Endothelial cell of umbilical vein (primary cell): ENCODE measurements at regions not wholly inside any gene's neighbourhood (a gene's known extent, or its start where the extent isn't known, plus 50 kb on each side); places are given as distances from the start of the nearest gene placed in this dataset.

ENCODE experiments used
- BruUV-seq: library from RNA; stranded (reverse); fragments of 400-500 nt; replicated peaks from 2 replicates; lab custom pipeline; 2021; lab: Mats Ljungman, UMichigan
- CTCF ChIA-PET: fragments of 300-600, 350-600 bp; sonication (Branson Sonifier 250); formaldehyde crosslinking; loops from one replicate; lab custom pipeline; 2021; ENCODE audit warnings: antibody characterized with exemption, inconsistent platforms; lab: Charles Lee
- POLR2A ChIA-PET: fragments of 300-600, 350-600 bp; sonication (Branson Sonifier 250); formaldehyde crosslinking; loops from one replicate; lab custom pipeline; 2021; ENCODE audit warnings: antibody characterized with exemption, inconsistent platforms; lab: Charles Lee
- DNase-seq: peaks from one replicate; pipeline ENCODE4 v3.0.0-alpha.2; 2011; ENCODE audit warnings: low read depth, low spot score
- FAIRE-seq: peaks from 2 replicates; lab custom pipeline; 2011; peaks lifted over from hg19 to GRCh38; lab: Jason Lieb, UNC
- H2AFZ ChIP-seq: 2 replicates; pipeline ENCODE4 v1.6.0; 2012; ENCODE audit warnings: low read depth, low read length, control low read depth, inconsistent platforms
- H3K27ac ChIP-seq: 2 replicates; pipeline ENCODE4 v1.5.1; 2011; ENCODE audit warnings: low read depth, mild to moderate bottlenecking, control low read depth, low read length, moderate library complexity; ENCODE audit not compliant: insufficient read depth
- H3K27me3 ChIP-seq, 2 experiments: 2 replicates each; pipeline versions ENCODE4 v1.6.0 to v1.6.1; 2011; ENCODE audit warnings: low read length in 2 of 2, mixed read lengths in 1 of 2; ENCODE audit not compliant: control insufficient read depth in 2 of 2, insufficient read depth in 2 of 2
- H3K36me3 ChIP-seq, 2 experiments: 2 replicates in 1 of 2; 3 replicates in 1 of 2; pipeline ENCODE4 v1.5.1; 2011; ENCODE audit warnings: low read length in 2 of 2, mild to moderate bottlenecking in 1 of 2, moderate library complexity in 1 of 2; ENCODE audit not compliant: control insufficient read depth in 2 of 2, insufficient read depth in 2 of 2; ENCODE audit errors: extremely low read depth in 1 of 2
- H3K4me1 ChIP-seq: 3 replicates; pipeline ENCODE4 v1.5.1; 2011; ENCODE audit warnings: mild to moderate bottlenecking, low read length; ENCODE audit not compliant: control insufficient read depth, insufficient read depth; ENCODE audit errors: extremely low read depth
- H3K4me2 ChIP-seq: 2 replicates; pipeline ENCODE4 v1.6.1; 2011; ENCODE audit warnings: low read length, control low read depth, mixed read lengths; ENCODE audit not compliant: insufficient read depth
- H3K4me3 ChIP-seq, 3 experiments: fragments of 200-600 bp in 1 of 3; sonication (generic), shearing (Covaris generic) in 1 of 3; replicated peaks in 1 of 3; 2 replicates each; pipeline ENCODE4 v1.5.1; 2011 to 2016; ENCODE audit warnings: control low read depth in 3 of 3, low read length in 3 of 3, mild to moderate bottlenecking in 2 of 3, inconsistent platforms in 1 of 3, low read depth in 1 of 3, moderate library complexity in 1 of 3; ENCODE audit not compliant: insufficient read depth in 1 of 3
- H3K79me2 ChIP-seq: 2 replicates; pipeline ENCODE4 v1.6.0; 2012; ENCODE audit warnings: low read length, inconsistent platforms; ENCODE audit not compliant: control insufficient read depth, insufficient read depth
- H3K9ac ChIP-seq: replicated peaks from 2 replicates; pipeline ENCODE3; 2011; ENCODE audit warnings: low read length, control low read depth; ENCODE audit not compliant: insufficient read depth; ENCODE audit errors: extremely low read depth
- H3K9me1 ChIP-seq: replicated peaks from 3 replicates; pipeline ENCODE4 v1.6.0; 2011; ENCODE audit warnings: mild to moderate bottlenecking, low read length; ENCODE audit not compliant: control insufficient read depth, insufficient read depth; ENCODE audit errors: extremely low read depth
- H3K9me3 ChIP-seq: replicated peaks from 2 replicates; pipeline ENCODE4 v1.5.1; 2012; ENCODE audit warnings: low read length, inconsistent platforms; ENCODE audit not compliant: control insufficient read depth, insufficient read depth
- H4K20me1 ChIP-seq: replicated peaks from 2 replicates; pipeline ENCODE3; 2011; ENCODE audit warnings: mild to moderate bottlenecking, low read length; ENCODE audit not compliant: control insufficient read depth, insufficient read depth; ENCODE audit errors: extremely low read depth
- EZH2 ChIP-seq: IDR thresholded peaks from 2 replicates; pipeline ENCODE4 v1.6.1; 2012; ENCODE audit warnings: borderline replicate concordance, low read depth, mild to moderate bottlenecking, moderate library complexity, low read length, inconsistent platforms; ENCODE audit not compliant: severe bottlenecking
- FOS ChIP-seq: IDR thresholded peaks from 2 replicates; pipeline ENCODE4 v1.6.1; 2011; ENCODE audit warnings: mild to moderate bottlenecking, low read length, moderate library complexity, borderline replicate concordance; ENCODE audit not compliant: insufficient read depth
- GATA2 ChIP-seq: IDR thresholded peaks from 2 replicates; pipeline ENCODE4 v1.7.0; 2011; ENCODE audit warnings: low read depth, mild to moderate bottlenecking, moderate library complexity, mixed read lengths, low read length; ENCODE audit not compliant: insufficient read length, insufficient read depth
- JUN ChIP-seq: IDR thresholded peaks from 2 replicates; pipeline ENCODE4 v1.6.1; 2011; ENCODE audit warnings: borderline replicate concordance, low read depth; ENCODE audit not compliant: insufficient read length, insufficient read depth
- MYC ChIP-seq: IDR thresholded peaks from one replicate; pipeline ENCODE4 v1.6.1; 2011; ENCODE audit warnings: mild to moderate bottlenecking, low read depth, low read length
- POLR2A ChIP-seq: IDR thresholded peaks from 2 replicates; pipeline ENCODE4 v1.6.1; 2012; ENCODE audit warnings: low read depth, mild to moderate bottlenecking, control low read depth, low read length
- POLR2AphosphoS5 ChIP-seq: IDR thresholded peaks from 2 replicates; pipeline ENCODE4 v1.6.1; 2012; ENCODE audit warnings: low read depth, mild to moderate bottlenecking, control low read depth, low read length, moderate library complexity; ENCODE audit not compliant: insufficient read depth
- dilution Hi-C: fragments of 300-500 bp; cut with MboI; formaldehyde crosslinking; loops from one replicate; pipeline ENCODE4 v1.15.0; 2019; ENCODE audit warnings: low sequenced_read_pairs; ENCODE audit not compliant: extremely low pct_ligation_motif_present
- intact Hi-C: fragments of 100-400 bp; cut with micrococcal nuclease; formaldehyde crosslinking; loops from one replicate; pipeline ENCODE4 v1.10.0; 2022
- TF ChIP-seq, protein P1 (sequence below): IDR thresholded peaks from 2 replicates; pipeline ENCODE4 v1.6.1; 2011; ENCODE audit not compliant: insufficient read depth, insufficient read length
- TF ChIP-seq, protein P2 (sequence below), 2 donors: IDR thresholded peaks; 1 replicate in 1 of 2; 2 replicates in 1 of 2; pipeline ENCODE4 v1.5.1; 2011; ENCODE audit warnings: low read length in 2 of 2, mild to moderate bottlenecking in 2 of 2, moderate library complexity in 2 of 2, control low read depth in 1 of 2, inconsistent platforms in 1 of 2, low read depth in 1 of 2; ENCODE audit not compliant: insufficient read depth in 1 of 2; ENCODE audit errors: extremely low read depth in 1 of 2

DNA sequence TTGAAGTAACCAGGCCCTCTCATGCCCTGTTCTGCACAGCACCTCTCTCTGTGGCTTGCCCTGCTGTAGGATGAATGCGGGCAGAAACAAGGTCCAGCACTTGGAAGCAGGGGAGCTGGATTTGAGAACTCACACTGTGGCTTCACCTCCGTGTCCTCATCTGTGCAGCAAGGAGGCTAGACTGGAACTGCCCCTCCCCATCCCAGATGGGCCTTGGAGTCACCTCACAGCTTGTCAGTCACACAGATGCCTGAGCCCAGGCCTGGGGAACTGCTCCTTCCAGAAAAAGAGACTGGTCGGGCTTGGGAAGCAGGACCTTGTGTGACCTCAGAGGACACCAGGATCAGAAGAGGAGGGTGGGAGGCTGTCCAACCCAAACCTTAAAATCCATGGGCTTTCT is 180.8 kb downstream of the CCT6B start:
- no peaks in the 10 kb centered on the region for H3K36me3 ChIP-seq
- H3K4me2 ChIP-seq, result no peak overlapping the region
- no peak for TF ChIP-seq FOS
- no peak for TF ChIP-seq MYC
- no peak for TF ChIP-seq EZH2
- no peak for TF ChIP-seq POLR2AphosphoS5
- TF ChIP-seq, protein P1, sequence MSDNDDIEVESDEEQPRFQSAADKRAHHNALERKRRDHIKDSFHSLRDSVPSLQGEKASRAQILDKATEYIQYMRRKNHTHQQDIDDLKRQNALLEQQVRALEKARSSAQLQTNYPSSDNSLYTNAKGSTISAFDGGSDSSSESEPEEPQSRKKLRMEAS, result no peak
- no peak for TF ChIP-seq GATA2
- no peak for TF ChIP-seq JUN
- TF ChIP-seq, protein P2, sequence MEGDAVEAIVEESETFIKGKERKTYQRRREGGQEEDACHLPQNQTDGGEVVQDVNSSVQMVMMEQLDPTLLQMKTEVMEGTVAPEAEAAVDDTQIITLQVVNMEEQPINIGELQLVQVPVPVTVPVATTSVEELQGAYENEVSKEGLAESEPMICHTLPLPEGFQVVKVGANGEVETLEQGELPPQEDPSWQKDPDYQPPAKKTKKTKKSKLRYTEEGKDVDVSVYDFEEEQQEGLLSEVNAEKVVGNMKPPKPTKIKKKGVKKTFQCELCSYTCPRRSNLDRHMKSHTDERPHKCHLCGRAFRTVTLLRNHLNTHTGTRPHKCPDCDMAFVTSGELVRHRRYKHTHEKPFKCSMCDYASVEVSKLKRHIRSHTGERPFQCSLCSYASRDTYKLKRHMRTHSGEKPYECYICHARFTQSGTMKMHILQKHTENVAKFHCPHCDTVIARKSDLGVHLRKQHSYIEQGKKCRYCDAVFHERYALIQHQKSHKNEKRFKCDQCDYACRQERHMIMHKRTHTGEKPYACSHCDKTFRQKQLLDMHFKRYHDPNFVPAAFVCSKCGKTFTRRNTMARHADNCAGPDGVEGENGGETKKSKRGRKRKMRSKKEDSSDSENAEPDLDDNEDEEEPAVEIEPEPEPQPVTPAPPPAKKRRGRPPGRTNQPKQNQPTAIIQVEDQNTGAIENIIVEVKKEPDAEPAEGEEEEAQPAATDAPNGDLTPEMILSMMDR (IDR thresholded peaks at IDR 0.05; ENCODE audit: extremely low read depth in 1 of 2, insufficient read depth in 1 of 2, low read depth in 1 of 2, low read length in 2 of 2), result no peak
- TF ChIP-seq POLR2A, result no peak
- ChIA-PET POLR2A (no interaction called here), CTCF (no interaction called here)
- H3K9me1 ChIP-seq, result no peaks in the 10 kb centered on the region
- BruUV-seq, result no TSS peak
- H2AFZ ChIP-seq, result no peak overlapping the region
- no peaks in the 10 kb centered on the region for H3K4me1 ChIP-seq
- FAIRE-seq (no peak), DNase-seq (no peak)
- intact Hi-C loops, result no loop called here
- no peaks in the 10 kb centered on the region for H3K79me2 ChIP-seq
- H3K27me3 ChIP-seq, result no peaks in the 10 kb centered on the region
- H4K20me1 ChIP-seq, result no peaks in the 10 kb centered on the region
- no peaks in the 10 kb centered on the region for H3K9me3 ChIP-seq
- H3K9ac ChIP-seq, result no peak overlapping the region
- no peak overlapping the region for H3K27ac ChIP-seq
- dilution Hi-C loops, result no loop called here
- H3K4me3 ChIP-seq, result no peak overlapping the region
